Activated naive CD4-positive, alpha-beta T cell treated with anti-CD3 and anti-CD28 coated beads, Interleukin-2, amount 50 U/mL, for 24 hours (primary cell): ENCODE measurements at regions not wholly inside any gene's neighbourhood (a gene's known extent, or its start where the extent isn't known, plus 50 kb on each side); places are given as distances from the start of the nearest gene placed in this dataset.
"Not testable (repeated sequence)": the region's sequence is repeated elsewhere in the genome, so short reads cannot be mapped to it uniquely, and the experiment has no call there.

ENCODE experiments used
- H3K27ac Mint-ChIP-seq: one replicate; pipeline ENCODE4 v1.8.0; 2021; ENCODE audit warnings: mild to moderate bottlenecking, mixed read lengths
- H3K27me3 Mint-ChIP-seq: one replicate; pipeline ENCODE4 v1.8.0; 2021; ENCODE audit warnings: mixed read lengths
- H3K36me3 Mint-ChIP-seq: one replicate; pipeline ENCODE4 v1.8.0; 2021; ENCODE audit warnings: mixed read lengths
- H3K4me1 Mint-ChIP-seq: one replicate; pipeline ENCODE4 v1.8.0; 2021; ENCODE audit warnings: mixed read lengths
- H3K4me3 Mint-ChIP-seq: one replicate; pipeline ENCODE4 v1.8.0; 2021; ENCODE audit warnings: mild to moderate bottlenecking, mixed read lengths
- H3K9me3 Mint-ChIP-seq: one replicate; pipeline ENCODE4 v1.8.0; 2021; ENCODE audit warnings: mixed read lengths

GRCh38 chr5:124876566-124876965 lies 130.1 kb upstream of the ZNF608 start:
- Mint-ChIP-seq H3K4me1 (no peaks in the 10 kb centered on the region), H3K4me3 (no peak overlapping the region), H3K9me3 (peaks cover 5% of the 10 kb centered on the region), H3K27me3 (no peaks in the 10 kb centered on the region), H3K36me3 (no peaks in the 10 kb centered on the region), H3K27ac (no peak overlapping the region)

DNA sequence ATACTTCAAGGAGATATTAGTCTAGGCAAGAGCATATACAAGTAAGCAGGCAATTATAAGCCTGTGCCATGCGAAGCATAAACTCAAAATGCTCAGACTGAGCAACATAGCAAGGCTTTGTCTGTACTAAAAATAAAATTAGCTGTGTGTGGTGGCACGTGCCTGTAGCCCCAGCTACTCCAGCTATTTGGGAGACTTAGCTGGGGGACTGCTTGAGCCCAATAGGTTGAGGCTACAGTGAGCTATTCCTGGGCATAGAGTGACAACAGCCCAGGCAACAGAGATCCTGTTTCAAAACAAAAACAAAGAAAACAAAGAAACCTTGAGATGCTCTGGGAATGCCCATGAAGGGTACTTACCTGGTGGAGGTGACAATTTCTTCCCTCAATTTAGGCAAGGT lies 130.5 kb upstream of the ZNF608 start:
- no peaks in the 10 kb centered on the region for H3K36me3 Mint-ChIP-seq
- H3K4me3 Mint-ChIP-seq, result no peak overlapping the region
- peaks cover 5% of the 10 kb centered on the region for H3K9me3 Mint-ChIP-seq
- H3K27me3 Mint-ChIP-seq, result no peaks in the 10 kb centered on the region
- no peak overlapping the region for H3K27ac Mint-ChIP-seq
- H3K4me1 Mint-ChIP-seq, result no peaks in the 10 kb centered on the region

GRCh38 chr5:124877501-124878146 lies 131.2 kb upstream of the ZNF608 start:
- no peaks in the 10 kb centered on the region for H3K4me1 Mint-ChIP-seq

DNA sequence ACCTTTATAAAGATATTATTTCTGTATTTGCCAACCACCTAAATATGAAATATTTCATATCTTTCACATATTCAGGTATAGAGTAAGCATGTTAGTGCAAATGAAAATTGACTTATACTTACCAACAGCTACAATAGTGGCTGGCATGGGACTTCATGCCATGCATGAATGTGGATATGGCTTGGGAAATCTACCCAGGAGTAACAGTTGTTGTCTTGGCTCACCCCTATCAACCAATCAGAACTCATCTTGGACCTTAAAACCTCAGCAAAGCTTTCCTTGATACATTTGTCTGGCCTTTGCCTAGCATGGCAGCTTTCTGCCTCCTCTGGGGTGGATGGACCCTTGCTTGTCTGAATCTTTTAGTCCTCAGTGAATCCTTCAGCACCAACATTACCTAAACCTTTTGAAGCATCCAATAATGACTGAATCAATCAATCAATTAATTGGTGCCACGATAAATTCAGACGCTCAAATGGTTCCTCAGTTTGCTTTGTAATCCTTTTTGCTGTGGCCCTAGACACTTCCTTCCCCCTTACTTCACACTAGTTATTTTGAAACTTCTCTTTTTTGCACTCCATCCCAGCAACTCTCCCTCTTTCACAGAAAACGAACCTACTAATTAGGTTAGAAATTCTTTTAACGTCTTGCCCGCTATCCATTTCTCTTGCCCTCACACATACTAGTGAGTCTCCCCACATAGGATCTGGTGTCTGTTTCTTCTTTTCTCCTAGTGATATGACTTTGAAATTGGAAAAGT lies 132.3 kb upstream of the ZNF608 start:
- H3K36me3 Mint-ChIP-seq, result no peaks in the 10 kb centered on the region
- H3K9me3 Mint-ChIP-seq, result peaks cover 5% of the 10 kb centered on the region
- H3K4me1 Mint-ChIP-seq, result no peaks in the 10 kb centered on the region
- H3K27me3 Mint-ChIP-seq, result no peaks in the 10 kb centered on the region
- H3K4me3 Mint-ChIP-seq, result no peak overlapping the region
- H3K27ac Mint-ChIP-seq, result no peak overlapping the region

More at GRCh38 chr5:124877501-124878146, 131.2 kb upstream of the ZNF608 start:
- no peaks in the 10 kb centered on the region for H3K27me3 Mint-ChIP-seq
- H3K27ac Mint-ChIP-seq, result no peak overlapping the region
- H3K4me3 Mint-ChIP-seq, result no peak overlapping the region
- H3K36me3 Mint-ChIP-seq, result no peaks in the 10 kb centered on the region
- H3K9me3 Mint-ChIP-seq, result peaks cover 5% of the 10 kb centered on the region

- no peaks in the 10 kb centered on the region for H3K4me1 Mint-ChIP-seq
- no peaks in the 10 kb centered on the region for H3K36me3 Mint-ChIP-seq
- peaks cover 5% of the 10 kb centered on the region for H3K9me3 Mint-ChIP-seq
- no peak overlapping the region for H3K27ac Mint-ChIP-seq
- H3K27me3 Mint-ChIP-seq, result no peaks in the 10 kb centered on the region
- no peak overlapping the region for H3K4me3 Mint-ChIP-seq
These were observed 134.7 kb upstream of the ZNF608 start for GRCh38 chr5:124880903-124881697.

DNA sequence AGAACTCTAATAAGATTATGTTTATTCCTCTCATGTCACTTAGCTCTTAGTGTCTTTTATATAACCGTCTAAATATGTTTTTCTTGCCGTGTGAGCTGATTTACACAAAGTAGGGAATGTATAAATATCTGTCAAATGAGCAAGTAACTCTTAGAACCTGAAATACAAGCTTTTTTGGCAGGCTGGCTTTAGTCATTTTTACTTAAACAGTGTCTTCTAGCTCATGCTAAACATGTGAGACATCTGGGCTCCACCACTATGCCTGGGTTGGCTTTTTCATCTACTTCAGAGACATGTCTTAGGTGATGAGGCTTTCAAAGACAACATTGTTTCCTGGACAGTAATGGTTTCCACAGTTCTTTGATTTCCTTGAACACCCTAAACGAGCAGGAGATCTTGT lies 137.2 kb upstream of the ZNF608 start:
- no peaks in the 10 kb centered on the region for H3K36me3 Mint-ChIP-seq
- H3K4me1 Mint-ChIP-seq, result no peaks in the 10 kb centered on the region
- peaks cover 4% of the 10 kb centered on the region for H3K9me3 Mint-ChIP-seq
- H3K27me3 Mint-ChIP-seq, result no peaks in the 10 kb centered on the region
- H3K4me3 Mint-ChIP-seq, result no peak overlapping the region
- H3K27ac Mint-ChIP-seq, result no peak overlapping the region

DNA sequence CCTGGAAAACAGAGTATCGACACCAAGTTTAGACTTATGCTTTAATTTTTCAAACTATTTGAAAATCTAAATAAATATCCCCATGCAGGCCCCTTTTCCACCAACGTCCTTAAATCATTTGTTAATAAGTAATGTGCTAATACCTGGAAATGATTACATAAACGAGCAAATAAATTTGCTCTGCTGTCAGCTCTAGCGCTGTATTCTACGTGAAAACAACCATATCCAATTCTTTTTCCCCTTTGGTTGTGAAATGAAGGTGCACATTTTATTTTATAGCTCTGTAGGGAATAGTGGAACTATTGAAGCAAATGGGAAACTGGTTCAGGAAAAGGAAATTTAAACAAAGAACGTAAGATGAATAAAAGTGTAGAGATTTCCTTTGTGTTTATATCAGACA lies 137.7 kb upstream of the ZNF608 start:
- Mint-ChIP-seq H3K27ac (no peak overlapping the region), H3K4me3 (no peak overlapping the region)

DNA sequence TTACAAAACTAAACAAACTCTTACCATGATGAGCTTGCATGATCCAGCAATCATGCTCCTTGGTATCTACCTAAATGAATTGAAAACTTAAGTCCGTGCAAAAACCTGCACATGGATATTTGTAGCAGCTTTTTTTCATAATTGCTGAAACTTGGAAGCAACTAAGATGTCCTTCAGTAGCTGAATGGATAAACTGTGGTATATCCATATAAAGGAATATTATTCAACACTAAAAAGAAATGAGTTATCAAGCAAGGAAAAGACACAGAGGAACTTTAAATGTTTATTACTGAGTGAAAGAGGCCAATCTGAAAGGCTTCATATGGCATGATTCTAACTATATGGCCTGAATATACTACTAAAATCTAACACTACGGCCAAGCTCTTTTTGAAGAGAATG lies 139.1 kb upstream of the ZNF608 start:
- H3K27ac Mint-ChIP-seq, result no peak overlapping the region
- no peak overlapping the region for H3K4me3 Mint-ChIP-seq
- H3K9me3 Mint-ChIP-seq, result peaks cover 4% of the 10 kb centered on the region
- H3K36me3 Mint-ChIP-seq, result no peaks in the 10 kb centered on the region
- H3K4me1 Mint-ChIP-seq, result no peaks in the 10 kb centered on the region
- H3K27me3 Mint-ChIP-seq, result no peaks in the 10 kb centered on the region

More for the DNA sequence above, 137.7 kb upstream of the ZNF608 start:
- no peaks in the 10 kb centered on the region for H3K4me1 Mint-ChIP-seq
- no peaks in the 10 kb centered on the region for H3K27me3 Mint-ChIP-seq
- H3K36me3 Mint-ChIP-seq, result no peaks in the 10 kb centered on the region
- H3K9me3 Mint-ChIP-seq, result peaks cover 4% of the 10 kb centered on the region

DNA sequence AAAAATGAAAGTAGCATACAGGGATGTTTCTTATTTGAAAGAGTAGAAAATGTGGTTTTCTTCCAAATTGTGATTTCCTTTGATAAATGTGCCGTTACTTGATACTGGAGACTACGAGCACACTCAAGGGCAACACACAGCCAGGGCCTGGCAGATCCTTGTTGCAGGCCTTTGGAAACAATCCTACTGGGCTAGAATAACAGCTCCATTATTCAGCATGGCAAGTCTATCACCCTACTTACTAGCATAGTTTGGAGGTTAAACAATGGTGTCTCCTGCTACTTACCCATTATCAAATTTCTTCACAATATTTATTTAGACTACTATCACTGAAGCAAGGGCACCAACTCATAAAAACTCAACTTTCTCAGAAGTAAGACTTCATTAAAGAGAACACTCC lies 140.8 kb upstream of the ZNF608 start:
- Mint-ChIP-seq H3K27ac (no peak overlapping the region), H3K4me3 (no peak overlapping the region), H3K9me3 (peaks cover 4% of the 10 kb centered on the region), H3K4me1 (no peaks in the 10 kb centered on the region), H3K36me3 (no peaks in the 10 kb centered on the region), H3K27me3 (no peaks in the 10 kb centered on the region)

GRCh38 chr5:124888050-124888506 lies 141.6 kb upstream of the ZNF608 start:
- H3K9me3 Mint-ChIP-seq, result peaks cover 4% of the 10 kb centered on the region
- no peaks in the 10 kb centered on the region for H3K36me3 Mint-ChIP-seq
- no peaks in the 10 kb centered on the region for H3K27me3 Mint-ChIP-seq
- H3K4me1 Mint-ChIP-seq, result no peaks in the 10 kb centered on the region
- H3K27ac Mint-ChIP-seq, result no peak overlapping the region
- no peak overlapping the region for H3K4me3 Mint-ChIP-seq

DNA sequence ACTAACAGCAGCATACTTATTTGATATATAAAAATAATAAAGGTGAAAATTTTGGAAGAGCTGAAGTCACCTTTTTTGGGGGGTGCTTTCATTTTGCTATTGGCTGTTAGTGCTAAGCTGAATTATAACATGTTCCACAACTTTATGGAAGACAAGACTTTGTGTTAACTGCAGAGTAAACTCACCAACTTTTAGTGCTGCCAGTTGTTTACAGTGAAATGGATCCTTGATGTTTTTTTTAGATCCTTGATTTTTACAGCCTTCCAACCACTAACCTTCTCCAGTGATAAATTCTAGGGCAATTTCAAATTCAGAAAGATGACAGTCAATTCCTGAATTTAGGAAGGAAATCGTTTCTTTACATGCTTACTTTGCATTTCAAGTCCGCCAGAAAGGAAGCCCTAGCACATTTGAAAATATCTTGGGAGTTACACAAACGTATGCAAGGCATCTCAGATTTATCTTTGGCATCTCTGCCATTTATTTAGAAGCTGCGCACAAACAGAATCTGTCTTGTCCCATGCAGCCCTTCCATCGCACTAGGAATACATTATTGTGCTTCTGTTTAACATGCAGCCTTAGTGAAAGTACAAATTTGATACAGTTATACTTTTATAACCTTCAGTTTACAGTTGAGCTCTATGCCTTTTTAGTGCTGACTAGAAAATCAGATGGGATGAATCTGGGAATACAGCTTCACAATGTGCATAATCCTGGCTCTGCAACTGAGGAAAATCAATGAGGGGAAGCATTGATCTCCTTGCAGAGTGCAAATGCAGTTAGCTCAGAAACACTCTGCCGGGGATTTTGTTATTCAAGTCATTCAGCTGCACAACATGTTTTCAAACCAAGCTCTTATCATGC lies 142.4 kb upstream of the ZNF608 start:
- Mint-ChIP-seq H3K9me3 (peaks cover 4% of the 10 kb centered on the region), H3K27ac (no peak overlapping the region)

GRCh38 chr5:124889486-124889825 lies 143.0 kb upstream of the ZNF608 start:
- Mint-ChIP-seq H3K36me3 (no peaks in the 10 kb centered on the region), H3K4me3 (no peak overlapping the region), H3K9me3 (peaks cover 4% of the 10 kb centered on the region), H3K27me3 (no peaks in the 10 kb centered on the region), H3K27ac (no peak overlapping the region), H3K4me1 (no peaks in the 10 kb centered on the region)

More for the DNA sequence above, 142.4 kb upstream of the ZNF608 start:
- Mint-ChIP-seq H3K4me1 (no peaks in the 10 kb centered on the region), H3K4me3 (no peak overlapping the region), H3K27me3 (no peaks in the 10 kb centered on the region), H3K36me3 (no peaks in the 10 kb centered on the region)

- Mint-ChIP-seq H3K36me3 (no peaks in the 10 kb centered on the region), H3K27ac (no peak overlapping the region), H3K4me3 (no peak overlapping the region), H3K9me3 (peaks cover 4% of the 10 kb centered on the region), H3K27me3 (no peaks in the 10 kb centered on the region), H3K4me1 (no peaks in the 10 kb centered on the region)
These were observed 143.4 kb upstream of the ZNF608 start for GRCh38 chr5:124889850-124890249.

- H3K4me3 Mint-ChIP-seq, H3K27ac Mint-ChIP-seq, H3K9me3 Mint-ChIP-seq, H3K4me1 Mint-ChIP-seq, H3K36me3 Mint-ChIP-seq, H3K27me3 Mint-ChIP-seq: not testable (repeated sequence)
These were observed 144.0 kb upstream of the ZNF608 start for GRCh38 chr5:124890442-124890841.

- Mint-ChIP-seq H3K9me3 (peaks cover 4% of the 10 kb centered on the region), H3K4me3 (no peak overlapping the region), H3K4me1 (no peaks in the 10 kb centered on the region), H3K27me3 (no peaks in the 10 kb centered on the region), H3K27ac (no peak overlapping the region), H3K36me3 (no peaks in the 10 kb centered on the region)
These were observed 144.7 kb upstream of the ZNF608 start for GRCh38 chr5:124891179-124891578.
